Left ventricle myocardium inferior (tissue), 1 donor: ENCODE measurements at regions not wholly inside any gene's neighbourhood (a gene's known extent, or its start where the extent isn't known, plus 50 kb on each side); places are given as distances from the start of the nearest gene placed in this dataset.

Source experiments
- DNase-seq: peaks from one replicate; pipeline ENCODE4 v3.0.0-alpha.2; 2020
- H3K27ac ChIP-seq: fragments of 200-600 bp; replicated peaks from 2 replicates; pipeline ENCODE4 v1.8.0; 2021
- H3K27me3 ChIP-seq: fragments of 200-600 bp; 2 replicates; pipeline ENCODE4 v1.8.0; 2021; ENCODE audit warnings: low read depth
- H3K36me3 ChIP-seq: fragments of 200-600 bp; 2 replicates; pipeline ENCODE4 v1.8.0; 2021
- H3K4me1 ChIP-seq: fragments of 200-600 bp; 2 replicates; pipeline ENCODE4 v1.8.0; 2021
- H3K4me3 ChIP-seq: fragments of 200-600 bp; 2 replicates; pipeline ENCODE4 v1.8.0; 2021; ENCODE audit warnings: mild to moderate bottlenecking, moderate library complexity
- H3K9me3 ChIP-seq: fragments of 200-600 bp; replicated peaks from 2 replicates; pipeline ENCODE4 v1.8.0; 2021
- CTCF ChIP-seq: fragments of 200-600 bp; IDR thresholded peaks from 2 replicates; pipeline ENCODE4 v1.8.0; 2021; ENCODE audit warnings: antibody characterized with exemption, mild to moderate bottlenecking, borderline replicate concordance
- intact Hi-C: fragments of 100-400 bp; cut with micrococcal nuclease; formaldehyde crosslinking; loops from one replicate; pipeline ENCODE4 v1.11.0; 2022
- donor health status: DM: no; HTN: yes; CAD: no; lungs with severe emphysema.

- no peak overlapping the region for H3K27ac ChIP-seq
- no peak overlapping the region for H3K4me3 ChIP-seq
- H3K9me3 ChIP-seq = no peaks in the 10 kb centered on the region
- DNase-seq = no peak
- intact Hi-C loops = no loop called here
- TF ChIP-seq CTCF = no peak
- H3K36me3 ChIP-seq = no peaks in the 10 kb centered on the region
- H3K27me3 ChIP-seq = no peaks in the 10 kb centered on the region
- H3K4me1 ChIP-seq = no peaks in the 10 kb centered on the region
Observed at GRCh38 chr7:17593819-17594419, 295.5 kb downstream of the AHR start.

- DNase-seq = no peak
- H3K27ac ChIP-seq = no peak overlapping the region
Observed at GRCh38 chr7:17595546-17595945, 297.1 kb downstream of the AHR start.

GRCh38 chr7:17598305-17598704, 299.9 kb downstream of the AHR start:
- DNase-seq = no peak
- intact Hi-C loops = no loop called here
- H3K4me1 ChIP-seq = no peaks in the 10 kb centered on the region
- H3K4me3 ChIP-seq = no peak overlapping the region
- TF ChIP-seq CTCF = no peak
- no peaks in the 10 kb centered on the region for H3K36me3 ChIP-seq
- H3K27ac ChIP-seq = no peak overlapping the region
- H3K9me3 ChIP-seq = no peaks in the 10 kb centered on the region
- no peaks in the 10 kb centered on the region for H3K27me3 ChIP-seq

More at GRCh38 chr7:17595546-17595945, 297.1 kb downstream of the AHR start:
- H3K4me1 ChIP-seq = no peaks in the 10 kb centered on the region
- H3K4me3 ChIP-seq = no peak overlapping the region
- intact Hi-C loops = no loop called here
- H3K27me3 ChIP-seq = no peaks in the 10 kb centered on the region
- no peak for TF ChIP-seq CTCF
- H3K9me3 ChIP-seq = no peaks in the 10 kb centered on the region
- no peaks in the 10 kb centered on the region for H3K36me3 ChIP-seq

GRCh38 chr7:17598846-17599245, 300.4 kb downstream of the AHR start:
- TF ChIP-seq CTCF = no peak
- Histone ChIP-seq H3K9me3 (peaks cover 2% of the 10 kb centered on the region), H3K4me3 (no peak overlapping the region), H3K36me3 (no peaks in the 10 kb centered on the region), H3K4me1 (no peaks in the 10 kb centered on the region), H3K27me3 (no peaks in the 10 kb centered on the region), H3K27ac (no peak overlapping the region)
- intact Hi-C loops = no loop called here
- no peak for DNase-seq

GRCh38 chr7:17599733-17600339, 301.4 kb downstream of the AHR start:
- Histone ChIP-seq H3K4me3 (no peak overlapping the region), H3K27me3 (no peaks in the 10 kb centered on the region), H3K9me3 (peaks cover 10% of the 10 kb centered on the region), H3K36me3 (no peaks in the 10 kb centered on the region), H3K4me1 (no peaks in the 10 kb centered on the region), H3K27ac (no peak overlapping the region)
- DNase-seq = no peak
- intact Hi-C loops = no loop called here
- no peak for TF ChIP-seq CTCF
